Activated T-cell treated with anti-CD3 and anti-CD28 coated beads, Interleukin-2, amount 50 U/mL, for 72 hours (primary cell): ENCODE measurements at regions not wholly inside any gene's neighbourhood (a gene's known extent, or its start where the extent isn't known, plus 50 kb on each side); places are given as distances from the start of the nearest gene placed in this dataset.

ENCODE experiments used
- ATAC-seq, 2 donors: fragments of 150-1000 bp; cut with Tn5 transposase; replicated peaks in 1 of 2; 2 replicates each; pipeline ENCODE4 v1.10.0; 2021; ENCODE audit warnings: moderate library complexity in 2 of 2, mild to moderate bottlenecking in 1 of 2
- DNase-seq, 2 donors: peaks; one replicate each; pipeline ENCODE4 v3.0.0; 2021 to 2022; ENCODE audit warnings: mixed read lengths in 1 of 2
- H3K27ac Mint-ChIP-seq: one replicate; pipeline ENCODE4 v1.8.0; 2022; ENCODE audit warnings: mild to moderate bottlenecking, moderate library complexity, mixed read lengths
- H3K27me3 Mint-ChIP-seq: one replicate; pipeline ENCODE4 v1.8.0; 2022; ENCODE audit warnings: low read depth, mixed read lengths
- H3K36me3 Mint-ChIP-seq, 2 donors: one replicate each; pipeline ENCODE4 v1.8.0; 2022; ENCODE audit warnings: mixed read lengths in 2 of 2, mild to moderate bottlenecking in 1 of 2; ENCODE audit not compliant: insufficient read depth in 2 of 2
- H3K4me1 Mint-ChIP-seq: one replicate; pipeline ENCODE4 v1.8.0; 2022; ENCODE audit warnings: low read depth, mixed read lengths
- H3K4me3 Mint-ChIP-seq, 2 donors: one replicate each; pipeline ENCODE4 v1.8.0; 2022; ENCODE audit warnings: mild to moderate bottlenecking in 2 of 2, mixed read lengths in 2 of 2, moderate library complexity in 2 of 2
- H3K9me3 Mint-ChIP-seq, 2 donors: one replicate each; pipeline ENCODE4 v1.8.0; 2022; ENCODE audit warnings: mixed read lengths in 2 of 2

DNA sequence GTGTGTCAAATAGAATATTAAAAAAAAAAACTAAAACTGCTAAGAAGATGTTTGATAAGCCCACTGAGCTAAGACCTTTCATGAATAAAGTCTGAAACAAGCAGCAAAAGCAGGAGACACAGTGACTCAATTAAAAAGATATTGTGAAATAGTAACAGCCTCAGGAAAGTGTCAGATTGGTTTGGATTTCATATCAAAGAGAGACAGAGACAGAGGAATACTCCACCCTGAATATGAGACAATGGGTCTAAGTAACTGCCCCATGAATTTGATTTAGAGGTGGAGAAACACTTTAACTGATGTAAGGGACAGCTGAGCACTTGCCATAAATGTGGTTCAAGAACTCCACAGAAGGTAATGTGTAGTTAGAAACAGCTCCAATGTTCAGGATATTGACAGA, 277.9 kb upstream of the FOXG1 start:
- Mint-ChIP-seq H3K27me3 (no peaks in the 10 kb centered on the region), H3K36me3 (no peaks in the 10 kb centered on the region)

DNA sequence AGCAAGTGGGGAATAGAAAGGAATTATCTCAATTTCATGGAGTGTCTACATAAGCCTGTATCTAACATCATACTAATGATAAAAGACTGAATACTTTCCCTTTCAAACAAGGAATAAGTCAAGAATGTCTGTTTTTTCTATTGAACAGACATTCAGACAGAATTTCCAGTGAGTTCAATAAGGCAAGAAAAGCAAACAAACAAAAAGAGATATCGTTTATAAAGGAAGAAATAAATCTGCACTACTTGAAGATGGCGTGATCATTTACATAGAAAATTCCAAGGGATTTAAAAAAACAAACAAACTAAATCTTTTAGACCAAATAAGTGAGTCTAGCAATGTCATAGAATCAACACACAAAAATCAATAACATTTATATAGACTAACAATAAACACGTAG, 273.1 kb upstream of the FOXG1 start:
- Mint-ChIP-seq H3K27me3 (no peaks in the 10 kb centered on the region), H3K36me3 (peaks cover 0 to 1% of the 10 kb centered on the region in 2 donors), H3K9me3 (peaks cover 5 to 15% of the 10 kb centered on the region in 2 donors), H3K27ac (no peak overlapping the region), H3K4me1 (no peaks in the 10 kb centered on the region), H3K4me3 (no peak overlapping the region)
- DNase-seq (no peak), ATAC-seq (no peak)

More for the DNA sequence above, 277.9 kb upstream of the FOXG1 start:
- DNase-seq (no peak), ATAC-seq (no peak)
- Mint-ChIP-seq H3K4me3 (no peak overlapping the region), H3K4me1 (no peaks in the 10 kb centered on the region), H3K9me3 (peaks cover 4 to 15% of the 10 kb centered on the region in 2 donors), H3K27ac (no peak overlapping the region)

DNA sequence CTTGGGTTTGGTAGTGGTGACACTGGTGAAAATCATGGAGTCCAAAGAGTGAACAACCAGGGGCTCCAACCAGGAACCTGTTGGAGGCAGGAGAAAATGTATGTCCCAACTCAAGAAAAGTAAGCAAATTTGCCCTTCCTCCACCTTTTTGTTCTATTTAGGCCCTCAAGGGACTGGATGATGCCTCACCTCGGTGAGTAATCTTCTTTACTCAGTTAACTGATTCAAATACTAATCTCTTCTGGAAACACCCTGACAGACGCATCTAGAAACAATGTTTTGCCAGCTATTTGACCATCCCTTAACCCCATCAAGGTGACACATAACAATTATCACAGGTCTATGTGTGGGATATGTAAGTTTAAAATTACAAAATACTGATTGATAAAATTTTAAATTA, 272.4 kb upstream of the FOXG1 start:
- H3K9me3 Mint-ChIP-seq: peaks cover 3 to 9% of the 10 kb centered on the region in 2 donors
- no peaks in the 10 kb centered on the region for H3K27me3 Mint-ChIP-seq
- H3K36me3 Mint-ChIP-seq: peaks cover 0 to 1% of the 10 kb centered on the region in 2 donors
- no peak overlapping the region for H3K27ac Mint-ChIP-seq
- no peak for ATAC-seq
- no peak overlapping the region for H3K4me3 Mint-ChIP-seq
- DNase-seq: no peak
- no peaks in the 10 kb centered on the region for H3K4me1 Mint-ChIP-seq

DNA sequence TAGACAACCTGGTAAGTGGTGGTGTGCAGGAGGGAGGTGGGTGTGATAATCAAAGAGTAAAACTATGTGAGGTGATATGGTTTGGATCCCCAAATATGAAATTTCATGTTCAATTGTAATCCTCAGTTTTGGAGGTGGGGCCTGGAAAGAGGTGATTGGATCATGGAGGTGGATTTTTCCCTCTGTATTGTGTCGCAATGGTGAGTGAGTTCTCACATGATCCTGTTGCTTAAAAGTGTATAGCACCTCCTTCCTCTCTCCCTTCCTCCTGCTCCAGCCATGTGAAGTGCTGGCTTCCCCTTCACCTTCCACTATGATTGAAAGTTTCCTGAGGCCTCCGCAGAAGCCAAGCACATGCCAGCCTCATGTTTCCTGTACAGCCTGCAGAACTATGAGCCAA, 270.2 kb upstream of the FOXG1 start:
- Mint-ChIP-seq H3K9me3 (peaks cover 10% of the 10 kb centered on the region in 2 donors), H3K4me1 (no peaks in the 10 kb centered on the region), H3K4me3 (no peak overlapping the region), H3K36me3 (peaks cover 1 to 2% of the 10 kb centered on the region in 2 donors), H3K27ac (no peak overlapping the region), H3K27me3 (no peaks in the 10 kb centered on the region)
- DNase-seq (no peak), ATAC-seq (no peak)

DNA sequence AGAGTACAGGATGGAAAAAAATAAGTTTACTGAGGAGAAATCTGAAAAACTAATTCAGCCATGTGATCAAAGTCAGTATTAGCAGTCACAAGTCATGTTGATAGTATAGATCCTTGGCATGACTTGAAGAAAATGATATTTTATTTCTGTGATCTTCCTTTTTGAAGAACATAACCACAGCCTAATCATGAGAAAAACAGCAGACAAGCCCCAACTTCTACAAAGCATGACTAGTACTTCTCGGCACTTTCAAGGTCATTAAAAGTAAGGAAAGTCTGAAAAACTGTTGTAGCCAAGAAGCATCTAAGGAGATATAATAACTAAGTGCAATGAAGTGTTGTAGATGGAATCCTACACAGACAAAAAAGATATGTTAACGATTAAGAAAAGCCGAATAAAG, 264.1 kb upstream of the FOXG1 start:
- Mint-ChIP-seq H3K4me3 (no peak overlapping the region), H3K27ac (no peak overlapping the region), H3K36me3 (peaks cover 1 to 2% of the 10 kb centered on the region in 2 donors), H3K9me3 (peaks cover 12 to 14% of the 10 kb centered on the region in 2 donors), H3K4me1 (no peaks in the 10 kb centered on the region), H3K27me3 (no peaks in the 10 kb centered on the region)
- ATAC-seq (no peak), DNase-seq (no peak)

DNA sequence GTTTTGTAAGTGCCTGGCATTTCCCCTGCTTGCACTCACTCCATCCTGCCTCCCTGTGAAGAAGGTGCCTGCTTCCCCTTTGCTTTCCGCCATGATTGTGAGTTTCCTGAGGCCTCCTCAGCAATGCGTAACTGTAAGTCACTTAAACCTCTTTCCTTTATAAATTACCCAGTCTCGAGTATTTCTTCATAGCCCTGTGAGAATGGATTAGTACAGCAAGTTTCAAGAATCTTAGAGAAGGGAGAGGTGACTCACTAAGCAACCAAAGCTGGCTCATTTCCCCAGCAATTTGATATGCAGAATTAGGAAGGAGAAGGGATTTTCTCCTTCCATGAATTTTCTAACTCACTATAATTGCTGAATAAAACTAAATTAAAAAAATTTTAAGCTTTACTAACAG, 251.0 kb upstream of the FOXG1 start:
- no peaks in the 10 kb centered on the region for H3K27me3 Mint-ChIP-seq
- no peak for DNase-seq
- H3K4me3 Mint-ChIP-seq: no peak overlapping the region
- no peaks in the 10 kb centered on the region for H3K36me3 Mint-ChIP-seq
- H3K27ac Mint-ChIP-seq: no peak overlapping the region
- peaks cover 13 to 18% of the 10 kb centered on the region in 2 donors for H3K9me3 Mint-ChIP-seq
- no peaks in the 10 kb centered on the region for H3K4me1 Mint-ChIP-seq
- ATAC-seq: no peak

DNA sequence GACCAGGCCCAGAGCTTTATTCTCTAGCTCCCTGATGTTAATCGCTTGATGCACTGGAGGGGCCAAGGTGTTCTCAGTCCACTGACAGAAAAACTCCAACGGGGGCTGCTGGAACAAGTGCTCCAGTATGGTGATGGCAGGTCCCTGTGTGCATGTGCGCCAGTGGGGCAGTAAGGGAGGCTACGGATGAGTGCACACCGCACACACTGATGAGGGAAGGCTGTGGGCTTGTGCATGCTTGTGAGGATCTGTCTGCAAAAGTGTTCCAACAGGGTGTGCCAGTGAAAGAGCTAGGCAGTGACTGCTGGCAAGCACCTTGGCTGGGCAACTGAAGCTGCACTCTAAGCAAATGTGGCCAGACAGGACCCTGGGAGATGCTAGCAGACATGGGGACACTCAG, 229.7 kb upstream of the FOXG1 start:
- Mint-ChIP-seq H3K9me3 (peaks cover 27 to 28% of the 10 kb centered on the region in 2 donors), H3K36me3 (peaks cover 5 to 6% of the 10 kb centered on the region in 2 donors), H3K4me1 (no peaks in the 10 kb centered on the region), H3K4me3 (no peak overlapping the region), H3K27me3 (no peaks in the 10 kb centered on the region), H3K27ac (no peak overlapping the region)
- no peak for DNase-seq
- no peak for ATAC-seq

DNA sequence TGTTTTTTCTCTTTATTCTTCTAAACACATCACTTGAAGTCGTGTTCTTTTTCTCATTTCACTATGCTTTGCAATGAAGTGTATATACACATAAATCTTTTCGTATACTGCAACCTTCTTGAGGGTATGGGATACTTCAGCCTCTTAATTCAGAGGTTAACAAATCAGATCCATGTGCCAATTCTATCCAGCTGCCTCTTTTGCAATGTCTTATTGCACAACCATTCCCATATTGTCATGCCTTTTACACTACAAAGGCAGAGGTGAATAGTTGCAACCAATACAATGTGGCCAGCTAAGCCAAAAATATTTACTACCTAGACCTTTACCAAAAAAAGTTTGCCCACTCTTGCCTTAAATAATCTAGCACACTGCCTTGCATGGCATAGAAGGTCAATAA, 224.5 kb upstream of the FOXG1 start:
- Mint-ChIP-seq H3K36me3 (peaks cover 0 to 6% of the 10 kb centered on the region in 2 donors), H3K27ac (no peak overlapping the region), H3K27me3 (no peaks in the 10 kb centered on the region), H3K4me3 (no peak overlapping the region), H3K4me1 (no peaks in the 10 kb centered on the region), H3K9me3 (peaks cover 10 to 19% of the 10 kb centered on the region in 2 donors)
- no peak for DNase-seq
- no peak for ATAC-seq

DNA sequence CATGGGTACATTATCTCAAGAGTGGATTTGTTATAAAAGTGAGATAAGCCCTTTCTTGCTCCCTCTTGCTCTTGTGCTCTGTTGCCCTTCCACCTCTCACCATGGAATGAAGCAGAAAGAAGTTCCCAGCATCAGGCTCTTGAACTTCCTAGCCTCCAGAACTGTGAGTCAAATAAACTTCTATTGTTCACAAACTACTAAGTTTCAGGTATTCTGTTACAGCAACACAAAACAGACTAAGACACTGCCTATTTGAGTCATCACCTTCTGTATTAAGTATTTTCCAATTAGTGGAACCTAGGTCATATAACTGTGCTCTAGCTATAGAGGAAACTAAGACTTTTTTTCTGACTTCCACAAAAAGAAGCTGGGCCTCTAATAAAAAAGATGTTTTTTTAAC, 201.2 kb upstream of the FOXG1 start:
- H3K36me3 Mint-ChIP-seq: peaks cover 0 to 3% of the 10 kb centered on the region in 2 donors
- no peaks in the 10 kb centered on the region for H3K4me1 Mint-ChIP-seq
- no peak for ATAC-seq
- H3K4me3 Mint-ChIP-seq: no peak overlapping the region
- H3K9me3 Mint-ChIP-seq: peaks cover 3 to 13% of the 10 kb centered on the region in 2 donors
- no peak for DNase-seq
- H3K27me3 Mint-ChIP-seq: no peaks in the 10 kb centered on the region
- no peak overlapping the region for H3K27ac Mint-ChIP-seq

DNA sequence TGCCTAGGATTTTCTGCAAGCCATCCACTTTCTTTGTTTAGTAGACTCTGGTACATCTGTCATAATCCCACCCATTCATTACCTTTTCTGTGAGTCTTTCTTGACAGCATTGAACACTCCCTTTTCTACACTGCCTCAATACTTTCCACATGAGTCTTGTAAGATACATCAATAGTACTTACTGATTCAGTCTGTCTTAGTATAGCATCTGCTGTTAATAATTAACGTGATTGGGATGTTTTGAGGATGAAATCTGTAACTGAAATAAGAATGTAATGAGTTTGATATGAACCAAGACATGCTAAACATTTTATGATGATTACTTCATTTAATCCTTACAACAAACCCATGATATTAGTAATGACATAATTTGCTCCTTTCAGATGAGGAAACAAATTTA, 196.2 kb upstream of the FOXG1 start:
- DNase-seq (no peak), ATAC-seq (no peak)
- H3K9me3 Mint-ChIP-seq: peaks cover 11 to 12% of the 10 kb centered on the region in 2 donors
- H3K27ac Mint-ChIP-seq: no peak overlapping the region
- no peaks in the 10 kb centered on the region for H3K27me3 Mint-ChIP-seq
- H3K4me1 Mint-ChIP-seq: no peaks in the 10 kb centered on the region
- H3K36me3 Mint-ChIP-seq: peaks cover 0 to 2% of the 10 kb centered on the region in 2 donors
- H3K4me3 Mint-ChIP-seq: no peak overlapping the region

DNA sequence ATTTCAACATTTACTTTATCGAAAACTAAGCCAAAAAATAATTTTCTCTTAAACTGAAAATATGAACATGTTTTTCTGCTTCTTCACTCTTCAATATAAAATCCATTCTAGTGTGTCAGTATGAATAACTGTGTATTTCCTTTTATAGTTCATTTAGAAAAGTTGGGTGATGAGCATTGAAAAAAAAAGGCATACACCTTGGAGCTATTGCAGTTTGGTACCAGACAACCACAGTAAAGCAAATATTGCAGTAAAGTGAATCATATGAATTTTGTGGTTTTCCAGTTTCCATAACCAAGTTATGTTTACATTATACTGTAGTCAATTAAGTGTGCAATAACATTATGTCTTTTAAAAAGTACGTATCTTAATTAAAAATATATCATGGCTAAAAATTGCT, 195.0 kb upstream of the FOXG1 start:
- DNase-seq (no peak), ATAC-seq (no peak)
- Mint-ChIP-seq H3K4me3 (no peak overlapping the region), H3K36me3 (peaks cover 0 to 2% of the 10 kb centered on the region in 2 donors), H3K27me3 (no peaks in the 10 kb centered on the region), H3K27ac (no peak overlapping the region), H3K9me3 (peaks cover 8 to 9% of the 10 kb centered on the region in 2 donors), H3K4me1 (no peaks in the 10 kb centered on the region)

DNA sequence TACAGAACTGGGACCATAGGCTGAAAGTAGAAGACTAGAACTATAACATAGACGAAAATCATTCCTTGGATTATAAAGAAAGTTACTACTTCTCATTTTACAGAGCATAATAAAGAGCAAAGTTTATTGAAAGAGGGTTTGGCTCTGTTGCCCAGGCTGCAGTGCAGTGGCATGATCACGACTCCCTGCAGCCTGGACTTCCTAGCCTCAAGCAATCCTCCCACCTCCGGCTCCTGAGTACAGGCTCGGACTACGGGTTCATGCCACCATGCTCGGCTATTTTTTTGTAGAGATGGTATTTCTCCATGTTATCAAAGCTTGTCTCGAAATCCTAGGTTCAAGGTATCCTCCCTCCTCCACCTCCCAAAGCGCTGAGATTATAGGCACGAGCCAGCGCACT, 190.1 kb upstream of the FOXG1 start:
- no peak for DNase-seq
- no peak overlapping the region for H3K27ac Mint-ChIP-seq
- peaks cover 0 to 2% of the 10 kb centered on the region in 2 donors for H3K36me3 Mint-ChIP-seq
- no peaks in the 10 kb centered on the region for H3K27me3 Mint-ChIP-seq
- ATAC-seq: no peak
- no peak overlapping the region for H3K4me3 Mint-ChIP-seq
- peaks cover 10 to 13% of the 10 kb centered on the region in 2 donors for H3K9me3 Mint-ChIP-seq
- H3K4me1 Mint-ChIP-seq: no peaks in the 10 kb centered on the region

DNA sequence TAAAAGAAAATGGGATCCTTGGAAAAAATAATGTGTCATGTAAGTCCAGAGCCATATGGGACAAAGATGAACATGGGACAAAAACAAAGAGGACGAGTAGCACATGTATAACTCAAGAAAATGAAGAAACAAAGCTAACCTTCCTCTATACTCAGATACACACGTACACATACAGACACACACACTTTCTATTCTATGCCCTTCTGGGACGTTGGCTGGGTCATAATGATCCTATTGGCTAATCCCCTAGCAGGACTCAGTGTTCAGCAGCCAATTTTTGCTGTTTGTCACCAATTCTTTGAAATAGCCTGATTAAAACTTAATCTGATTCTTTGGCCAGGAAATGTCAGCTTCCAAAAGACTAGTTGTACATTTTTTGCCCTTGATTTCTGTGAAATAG, 189.4 kb upstream of the FOXG1 start:
- Mint-ChIP-seq H3K27me3 (no peaks in the 10 kb centered on the region), H3K4me3 (no peak overlapping the region), H3K9me3 (peaks cover 10 to 13% of the 10 kb centered on the region in 2 donors), H3K27ac (no peak overlapping the region), H3K4me1 (no peaks in the 10 kb centered on the region), H3K36me3 (peaks cover 0 to 2% of the 10 kb centered on the region in 2 donors)
- no peak for ATAC-seq
- no peak for DNase-seq

DNA sequence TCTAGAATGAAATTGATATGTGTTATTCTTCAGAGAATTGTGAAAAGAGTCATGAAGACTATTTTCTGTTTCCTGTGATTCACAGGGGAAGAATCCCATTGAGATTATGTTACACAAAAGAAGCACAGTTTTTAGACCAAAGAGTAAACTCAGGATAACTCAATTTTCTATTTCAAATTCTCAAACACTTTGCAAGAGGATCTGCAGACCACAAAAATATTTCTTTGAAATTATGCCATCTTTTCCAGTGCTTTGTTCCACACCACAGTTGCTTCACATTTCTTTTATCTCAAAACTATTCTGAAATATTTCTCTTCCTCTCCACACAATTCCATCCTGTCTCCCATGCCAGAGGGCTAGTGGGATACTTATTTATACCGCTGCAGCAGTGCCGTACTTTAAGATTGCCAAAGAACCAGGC, 188.9 kb upstream of the FOXG1 start:
- no peak overlapping the region for H3K4me3 Mint-ChIP-seq
- H3K27ac Mint-ChIP-seq: no peak overlapping the region
- H3K36me3 Mint-ChIP-seq: peaks cover 0 to 2% of the 10 kb centered on the region in 2 donors
- H3K4me1 Mint-ChIP-seq: no peaks in the 10 kb centered on the region
- peaks cover 10 to 11% of the 10 kb centered on the region in 2 donors for H3K9me3 Mint-ChIP-seq
- DNase-seq: no peak
- ATAC-seq: no peak
- H3K27me3 Mint-ChIP-seq: no peaks in the 10 kb centered on the region
